Spleen (tissue), 11 donors: ENCODE measurements at regions not wholly inside any gene's neighbourhood (a gene's known extent, or its start where the extent isn't known, plus 50 kb on each side); places are given as distances from the start of the nearest gene placed in this dataset.

ENCODE experiments used
- DNase-seq: peaks from one replicate; pipeline ENCODE4 v3.0.0-alpha.2; 2020
- H3K27ac ChIP-seq, 8 donors: fragments of 200-600 bp; sonication (generic) in 7 of 8; 1 replicate in 4 of 8; 2 replicates in 4 of 8; pipeline versions ENCODE4 v1.5.0 to v1.8.0; 2016 to 2021; ENCODE audit warnings: inconsistent platforms in 4 of 8, mild to moderate bottlenecking in 4 of 8, moderate library complexity in 1 of 8
- H3K27me3 ChIP-seq, 7 donors: fragments of 200-600 bp; sonication (generic) in 6 of 7; replicated peaks in 1 of 7; 1 replicate in 4 of 7; 2 replicates in 3 of 7; pipeline versions ENCODE4 v1.5.0 to v1.8.0; 2016 to 2021; ENCODE audit warnings: inconsistent platforms in 3 of 7, mild to moderate bottlenecking in 1 of 7
- H3K36me3 ChIP-seq, 6 donors: fragments of 200-600 bp; sonication (generic) in 5 of 6; 1 replicate in 4 of 6; 2 replicates in 2 of 6; pipeline versions ENCODE4 v1.5.0 to v1.8.0; 2016 to 2021; ENCODE audit warnings: inconsistent platforms in 2 of 6
- H3K4me1 ChIP-seq, 6 donors: fragments of 200-600 bp; sonication (generic) in 5 of 6; 1 replicate in 3 of 6; 2 replicates in 3 of 6; pipeline versions ENCODE4 v1.5.0 to v1.8.0; 2016 to 2021; ENCODE audit warnings: inconsistent platforms in 3 of 6
- H3K4me3 ChIP-seq, 8 donors: fragments of 200-600 bp; sonication (generic) in 7 of 8; 1 replicate in 4 of 8; 2 replicates in 4 of 8; pipeline versions ENCODE4 v1.5.0 to v1.8.0; 2016 to 2021; ENCODE audit warnings: inconsistent platforms in 4 of 8, mild to moderate bottlenecking in 4 of 8, moderate library complexity in 2 of 8
- H3K9me3 ChIP-seq, 8 donors: fragments of 200-600 bp; sonication (generic) in 7 of 8; 1 replicate in 4 of 8; 2 replicates in 4 of 8; pipeline versions ENCODE4 v1.5.0 to v1.8.0; 2016 to 2021; ENCODE audit warnings: inconsistent platforms in 4 of 8
- CTCF ChIP-seq, 11 experiments: fragments of 200-600 bp in 7 of 11; fragments of 450-650 bp in 4 of 11; sonication (generic) in 4 of 11; IDR thresholded peaks in 8 of 11; conservative IDR thresholded peaks in 3 of 11; 1 replicate in 7 of 11; 2 replicates in 4 of 11; pipeline versions ENCODE4 v1.4.0 to v1.8.0; 2016 to 2021; ENCODE audit warnings: antibody characterized with exemption in 11 of 11, inconsistent platforms in 4 of 11, mild to moderate bottlenecking in 1 of 11
- POLR2A ChIP-seq, 3 donors: fragments of 450-650 bp; IDR thresholded peaks; one replicate each; pipeline ENCODE4 v1.5.1; 2017; ENCODE audit warnings: antibody characterized with exemption in 3 of 3, mild to moderate bottlenecking in 1 of 3
- POLR2AphosphoS5 ChIP-seq, 3 donors: sonication (generic); formaldehyde crosslinking; IDR thresholded peaks; one replicate each; pipeline ENCODE4 v1.5.1; 2017; ENCODE audit warnings: antibody characterized with exemption in 3 of 3
- WGBS, 5 donors: extraction: QIAGEN DNeasy Blood & Tissue Kit in 3 of 5; methylation state at CpG; one replicate each; pipeline versions ENCODE4 v1.1.5 to v1.1.7; 2013 to 2018; 5-methylcytosine and 5-hydroxymethylcytosine counted together
- intact Hi-C: fragments of 100-400 bp; cut with DNase I; formaldehyde crosslinking; loops from one replicate; pipeline ENCODE4 v1.15.0; 2023; ENCODE audit warnings: low total_unique reads
- donor health status: healthy with polysubstance abuse.
- donor health status: DM: no; HTN: no; CAD: no; lungs with moderate emphysema.
- donor health status: DM: no; HTN: no; CAD: no.
- donor health status: Bipolar disorder and iron deficiency.
- donor health status: healthy.
- donor health status: DM: no; HTN: no; CAD: no.
- donor health status: DM: yes; HTN: yes; CAD: no.

- no peaks in the 10 kb centered on the region for H3K27me3 ChIP-seq
- TF ChIP-seq CTCF (IDR thresholded peaks at IDR 0.05 in 8 of 11, conservative IDR thresholded peaks at IDR 0.05 in 3 of 11): no peak
- no peak for TF ChIP-seq POLR2A (IDR thresholded peaks at IDR 0.05)
- no peak for TF ChIP-seq POLR2AphosphoS5 (IDR thresholded peaks at IDR 0.05)
- no peak overlapping the region for H3K27ac ChIP-seq
- H3K9me3 ChIP-seq: peaks cover 0 to 59% (median 17%) of the 10 kb centered on the region in 8 donors
- peaks cover 0 to 8% (median 0%) of the 10 kb centered on the region in 6 donors for H3K4me1 ChIP-seq
- no peak overlapping the region for H3K4me3 ChIP-seq
- DNase-seq: no peak
- intact Hi-C loops: no loop called here
- H3K36me3 ChIP-seq: no peaks in the 10 kb centered on the region
Observed at GRCh38 chr7:70949862-70950261, 182.1 kb upstream of the GALNT17 start.

GRCh38 chr7:70951271-70951962 lies 180.5 kb upstream of the GALNT17 start:
- H3K27ac ChIP-seq: no peak overlapping the region
- TF ChIP-seq POLR2A (IDR thresholded peaks at IDR 0.05) (no peak), CTCF (IDR thresholded peaks at IDR 0.05 in 8 of 11, conservative IDR thresholded peaks at IDR 0.05 in 3 of 11) (no peak), POLR2AphosphoS5 (IDR thresholded peaks at IDR 0.05) (no peak)
- no peak overlapping the region for H3K4me3 ChIP-seq
- peaks cover 0 to 59% (median 17%) of the 10 kb centered on the region in 8 donors for H3K9me3 ChIP-seq
- no peaks in the 10 kb centered on the region for H3K27me3 ChIP-seq
- H3K4me1 ChIP-seq: peaks cover 0 to 8% (median 0%) of the 10 kb centered on the region in 6 donors
- 80 to 83% (median 82%) methylated on average over 8 of the region's 8 CpGs for WGBS, 5 donors
- DNase-seq: no peak
- intact Hi-C loops: no loop called here
- H3K36me3 ChIP-seq: no peaks in the 10 kb centered on the region

- H3K4me3 ChIP-seq: no peak overlapping the region
- TF ChIP-seq POLR2A (IDR thresholded peaks at IDR 0.05): no peak
- TF ChIP-seq POLR2AphosphoS5 (IDR thresholded peaks at IDR 0.05): no peak
- TF ChIP-seq CTCF (IDR thresholded peaks at IDR 0.05 in 8 of 11, conservative IDR thresholded peaks at IDR 0.05 in 3 of 11): no peak
- intact Hi-C loops: no loop called here
- no peak for DNase-seq
- WGBS, 5 donors: 81 to 93% (median 88%) methylated on average over 8 of the region's 8 CpGs
- no peaks in the 10 kb centered on the region for H3K36me3 ChIP-seq
- H3K27ac ChIP-seq: no peak overlapping the region
- peaks cover 0 to 8% (median 0%) of the 10 kb centered on the region in 6 donors for H3K4me1 ChIP-seq
- peaks cover 0 to 54% (median 17%) of the 10 kb centered on the region in 8 donors for H3K9me3 ChIP-seq
- no peaks in the 10 kb centered on the region for H3K27me3 ChIP-seq
Observed at GRCh38 chr7:70952311-70952710, 179.6 kb upstream of the GALNT17 start.

- intact Hi-C loops: no loop called here
- WGBS, 5 donors: 62 to 77% (median 68%) methylated on average over 6 of the region's 6 CpGs
- peaks cover 0 to 8% (median 0%) of the 10 kb centered on the region in 6 donors for H3K4me1 ChIP-seq
- H3K27me3 ChIP-seq: no peaks in the 10 kb centered on the region
- H3K9me3 ChIP-seq: peaks cover 0 to 44% (median 11%) of the 10 kb centered on the region in 8 donors
- no peaks in the 10 kb centered on the region for H3K36me3 ChIP-seq
- TF ChIP-seq POLR2A (IDR thresholded peaks at IDR 0.05) (no peak), CTCF (IDR thresholded peaks at IDR 0.05 in 8 of 11, conservative IDR thresholded peaks at IDR 0.05 in 3 of 11) (no peak), POLR2AphosphoS5 (IDR thresholded peaks at IDR 0.05) (no peak)
- H3K4me3 ChIP-seq: no peak overlapping the region
- no peak overlapping the region for H3K27ac ChIP-seq
- DNase-seq: no peak
Observed at GRCh38 chr7:70953331-70953741, 178.6 kb upstream of the GALNT17 start.
